ENCODE measurements at regions not wholly inside any gene's neighbourhood (a gene's known extent, or its start where the extent isn't known, plus 50 kb on each side); places are given as distances from the start of the nearest gene placed in this dataset.

GRCh38 chr18:78636260-78636659, 343.4 kb upstream of the SALL3 start:
- no peak for TF ChIP-seq CTCF (IDR thresholded peaks at IDR 0.05)
- peaks cover 6% of the 10 kb centered on the region for H3K9me3 ChIP-seq

GRCh38 chr18:78637442-78638402, 341.9 kb upstream of the SALL3 start:
- ATAC-seq (no peak), DNase-seq (no peak)
- no peak for TF ChIP-seq CTCF (IDR thresholded peaks at IDR 0.05)
- intact Hi-C loops (cut with DNase I, micrococcal nuclease) = no loop called here
- Histone ChIP-seq H3K9me3 (peaks cover 6% of the 10 kb centered on the region), H3K4me1 (ENCODE audit: low read depth) (no peaks in the 10 kb centered on the region), H3K4me3 (no peak overlapping the region), H3K36me3 (ENCODE audit: low read depth) (no peaks in the 10 kb centered on the region)

More at GRCh38 chr18:78636260-78636659, 343.4 kb upstream of the SALL3 start:
- intact Hi-C loops (cut with DNase I, micrococcal nuclease) = no loop called here
- H3K36me3 ChIP-seq (ENCODE audit: low read depth) = no peaks in the 10 kb centered on the region
- no peak for DNase-seq
- no peak overlapping the region for H3K4me3 ChIP-seq
- H3K4me1 ChIP-seq (ENCODE audit: low read depth) = no peaks in the 10 kb centered on the region
- ATAC-seq = no peak

GRCh38 chr18:78639006-78639950, 340.3 kb upstream of the SALL3 start:
- TF ChIP-seq CTCF (IDR thresholded peaks at IDR 0.05) = no peak
- Histone ChIP-seq H3K4me1 (ENCODE audit: low read depth) (no peaks in the 10 kb centered on the region), H3K36me3 (ENCODE audit: low read depth) (no peaks in the 10 kb centered on the region), H3K4me3 (no peak overlapping the region), H3K9me3 (peaks cover 6% of the 10 kb centered on the region)
- DNase-seq = no peak
- intact Hi-C loops (cut with DNase I, micrococcal nuclease) = no loop called here
- ATAC-seq = no peak

GRCh38 chr18:78640246-78640995, 339.2 kb upstream of the SALL3 start:
- no peak for TF ChIP-seq CTCF (IDR thresholded peaks at IDR 0.05)
- intact Hi-C loops (cut with DNase I, micrococcal nuclease) = no loop called here
- no peak for ATAC-seq
- no peak overlapping the region for H3K4me3 ChIP-seq
- H3K36me3 ChIP-seq (ENCODE audit: low read depth) = no peaks in the 10 kb centered on the region
- DNase-seq = no peak
- no peaks in the 10 kb centered on the region for H3K4me1 ChIP-seq (ENCODE audit: low read depth)
- peaks cover 6% of the 10 kb centered on the region for H3K9me3 ChIP-seq

GRCh38 chr18:78641689-78642231, 337.9 kb upstream of the SALL3 start:
- intact Hi-C loops (cut with DNase I, micrococcal nuclease) = no loop called here
- DNase-seq (no peak), ATAC-seq (no peak)
- H3K36me3 ChIP-seq (ENCODE audit: low read depth) = no peaks in the 10 kb centered on the region
- no peak for TF ChIP-seq CTCF (IDR thresholded peaks at IDR 0.05)
- H3K9me3 ChIP-seq = peaks cover 5% of the 10 kb centered on the region
- no peak overlapping the region for H3K4me3 ChIP-seq
- H3K4me1 ChIP-seq (ENCODE audit: low read depth) = no peaks in the 10 kb centered on the region
